ENCODE measurements at regions not wholly inside any gene's neighbourhood (a gene's known extent, or its start where the extent isn't known, plus 50 kb on each side); places are given as distances from the start of the nearest gene placed in this dataset.
"Not testable (repeated sequence)": the region's sequence is repeated elsewhere in the genome, so short reads cannot be mapped to it uniquely, and the experiment has no call there.

- DNase-seq (ENCODE audit: low read depth): no peak
Measured at GRCh38 chr15:35992791-35993190, 446.8 kb upstream of the DPH6 start.

- DNase-seq (ENCODE audit: low read depth): no peak
Measured at GRCh38 chr15:35993196-35993595, 447.2 kb upstream of the DPH6 start.

- DNase-seq (ENCODE audit: low read depth): no peak
Measured at GRCh38 chr15:35994876-35995275, 448.9 kb upstream of the DPH6 start.

- no peak for DNase-seq (ENCODE audit: low read depth)
Measured at GRCh38 chr15:35998663-35999602, 453.0 kb upstream of the DPH6 start.

- DNase-seq (ENCODE audit: low read depth): no peak
Measured at GRCh38 chr15:36004891-36005490, 459.0 kb upstream of the DPH6 start.

GRCh38 chr15:36005542-36005941 lies 459.6 kb upstream of the DPH6 start:
- no peak for DNase-seq (ENCODE audit: low read depth)

GRCh38 chr15:36007699-36008098 lies 461.7 kb upstream of the DPH6 start:
- no peak for DNase-seq (ENCODE audit: low read depth)

- DNase-seq (ENCODE audit: low read depth): no peak
Measured at GRCh38 chr15:36008719-36009118, 462.8 kb upstream of the DPH6 start.

- DNase-seq (ENCODE audit: low read depth): no peak
Measured at GRCh38 chr15:36024031-36024688, 478.2 kb upstream of the DPH6 start.

- no peak for DNase-seq (ENCODE audit: low read depth)
Measured at GRCh38 chr15:36026627-36027283, 480.8 kb upstream of the DPH6 start.

- no peak for DNase-seq (ENCODE audit: low read depth)
Measured at GRCh38 chr15:36029606-36030210, 483.7 kb upstream of the DPH6 start.

GRCh38 chr15:36039996-36040572 lies 494.1 kb upstream of the DPH6 start:
- no peak for DNase-seq (ENCODE audit: low read depth)

- not testable (repeated sequence) for DNase-seq (ENCODE audit: low read depth)
Measured at GRCh38 chr15:36047018-36047716, 501.2 kb upstream of the DPH6 start.

- no peak for DNase-seq (ENCODE audit: low read depth)
Measured at GRCh38 chr15:36050899-36051298, 504.9 kb upstream of the DPH6 start.

- not testable (repeated sequence) for DNase-seq (ENCODE audit: low read depth)
Measured at GRCh38 chr15:36052641-36053040, 506.7 kb upstream of the DPH6 start.

GRCh38 chr15:36053746-36054145 lies 507.8 kb upstream of the DPH6 start:
- no peak for DNase-seq (ENCODE audit: low read depth)

- no peak for DNase-seq (ENCODE audit: low read depth)
Measured at GRCh38 chr15:36059596-36059995, 513.6 kb upstream of the DPH6 start.

GRCh38 chr15:36062357-36062756 lies 516.4 kb upstream of the DPH6 start:
- DNase-seq (ENCODE audit: low read depth): no peak

- DNase-seq (ENCODE audit: low read depth): no peak
Measured at GRCh38 chr15:36066757-36067156, 512.7 kb upstream of the CDIN1 start.

- DNase-seq (ENCODE audit: low read depth): no peak
Measured at GRCh38 chr15:36067483-36068274, 511.7 kb upstream of the CDIN1 start.
